ENCODE measurements at regions not wholly inside any gene's neighbourhood (a gene's known extent, or its start where the extent isn't known, plus 50 kb on each side); places are given as distances from the start of the nearest gene placed in this dataset.
A peak's percentile ranks its signal among the peaks of the same experiment; 100 is the strongest.

- Histone ChIP-seq H3K36me3 (no peaks in the 10 kb centered on the region), H3K4me1 (no peaks in the 10 kb centered on the region), H3K9me3 (no peaks in the 10 kb centered on the region), H3K4me3 (no peak overlapping the region), H3K27ac (no peak overlapping the region), H3K27me3 (no peaks in the 10 kb centered on the region)
- TF ChIP-seq CTCF (IDR thresholded peaks at IDR 0.05): no peak
- intact Hi-C loops (cut with DNase I): no loop called here
- DNase-seq (no peak), ATAC-seq (no peak)
Measured at GRCh38 chr9:80305136-80305535, 733.4 kb downstream of the TLE4 start.

- Histone ChIP-seq H3K27ac (no peak overlapping the region), H3K4me3 (no peak overlapping the region), H3K27me3 (no peaks in the 10 kb centered on the region), H3K36me3 (no peaks in the 10 kb centered on the region), H3K4me1 (no peaks in the 10 kb centered on the region), H3K9me3 (peaks cover 0 to 9% of the 10 kb centered on the region in 2 donors)
- intact Hi-C loops (cut with DNase I): no loop called here
- ATAC-seq (no peak), DNase-seq (no peak)
- TF ChIP-seq CTCF (IDR thresholded peaks at IDR 0.05): no peak
Measured at GRCh38 chr9:80294955-80295354, 723.2 kb downstream of the TLE4 start.

- Histone ChIP-seq H3K4me1 (no peaks in the 10 kb centered on the region), H3K9me3 (peaks cover 0 to 9% of the 10 kb centered on the region in 2 donors), H3K4me3 (no peak overlapping the region), H3K36me3 (no peaks in the 10 kb centered on the region), H3K27ac (no peak overlapping the region), H3K27me3 (no peaks in the 10 kb centered on the region)
- no peak for DNase-seq
- ATAC-seq: no peak
- intact Hi-C loops (cut with DNase I): no loop called here
- TF ChIP-seq CTCF (IDR thresholded peaks at IDR 0.05): no peak
Measured at GRCh38 chr9:80294318-80294717, 722.6 kb downstream of the TLE4 start.

GRCh38 chr9:80292231-80292630 lies 720.5 kb downstream of the TLE4 start:
- no peak overlapping the region for H3K27ac ChIP-seq
- TF ChIP-seq CTCF (IDR thresholded peaks at IDR 0.05): no peak
- DNase-seq: no peak
- H3K27me3 ChIP-seq: no peaks in the 10 kb centered on the region
- ATAC-seq: no peak
- no peaks in the 10 kb centered on the region for H3K4me1 ChIP-seq
- H3K9me3 ChIP-seq: peaks cover 0 to 9% of the 10 kb centered on the region in 2 donors
- H3K36me3 ChIP-seq: no peaks in the 10 kb centered on the region
- no peak overlapping the region for H3K4me3 ChIP-seq
- intact Hi-C loops (cut with DNase I): no loop called here

GRCh38 chr9:80285326-80285725 lies 713.6 kb downstream of the TLE4 start:
- Histone ChIP-seq H3K4me1 (no peaks in the 10 kb centered on the region), H3K27me3 (no peaks in the 10 kb centered on the region), H3K9me3 (no peaks in the 10 kb centered on the region), H3K27ac (no peak overlapping the region), H3K36me3 (no peaks in the 10 kb centered on the region), H3K4me3 (no peak overlapping the region)
- ATAC-seq: no peak
- peak in 2 of 4 donors; percentile 1 to 18 for DNase-seq
- intact Hi-C loops (cut with DNase I): no loop called here
- no peak for TF ChIP-seq CTCF (IDR thresholded peaks at IDR 0.05)

All from left lung (tissue), 4 donors.